GM18519 (cell line): ENCODE measurements at regions not wholly inside any gene's neighbourhood (a gene's known extent, or its start where the extent isn't known, plus 50 kb on each side); places are given as distances from the start of the nearest gene placed in this dataset.

Experiments used
- ATAC-seq: cut with Tn5 transposase; IDR thresholded peaks from one replicate; pipeline ENCODE4 v1.9.1; 2021; ENCODE audit warnings: mild to moderate bottlenecking, moderate library complexity; ENCODE audit not compliant: unreplicated experiment, low FRiP score

DNA sequence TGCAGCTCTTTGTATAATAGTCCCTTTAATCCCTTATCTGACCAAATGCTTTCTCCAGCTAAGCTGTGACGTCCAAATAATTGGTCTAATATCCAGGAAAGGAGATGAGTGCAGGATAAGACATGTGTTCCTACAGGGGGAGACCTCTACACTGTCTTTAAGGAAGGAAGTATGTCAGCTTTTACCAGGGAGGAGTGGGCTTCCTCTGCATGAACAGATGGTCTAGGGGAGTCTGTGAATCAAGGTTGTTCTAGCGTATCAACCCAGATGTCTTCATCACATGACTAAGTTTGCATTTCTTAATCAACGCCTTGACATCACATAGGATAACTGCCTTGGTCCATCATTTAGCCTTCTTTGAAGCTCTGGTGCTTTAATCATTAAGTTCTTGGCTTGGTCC, 528.2 kb downstream of the MRPL39 start:
- no peak for ATAC-seq

DNA sequence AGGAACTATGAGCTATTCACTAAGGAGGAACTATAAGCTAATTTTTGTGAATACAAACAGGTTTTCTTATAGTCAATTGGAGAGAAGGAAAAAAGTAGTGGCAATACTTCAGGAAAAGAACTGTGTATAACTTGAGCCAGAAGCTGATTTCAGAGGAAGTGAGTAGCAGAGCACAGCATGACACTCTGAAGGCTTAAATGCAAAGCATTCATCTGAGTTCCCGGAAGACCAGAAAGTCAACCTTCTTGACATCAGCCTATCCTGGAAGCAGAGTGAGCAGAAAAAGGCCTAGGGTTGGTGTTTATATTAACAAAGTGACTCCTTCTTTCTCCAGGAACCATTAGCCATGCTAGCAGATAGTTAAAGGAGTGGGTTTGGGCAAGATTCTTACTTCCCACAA, 545.2 kb downstream of the MRPL39 start:
- ATAC-seq = peak; percentile 73

DNA sequence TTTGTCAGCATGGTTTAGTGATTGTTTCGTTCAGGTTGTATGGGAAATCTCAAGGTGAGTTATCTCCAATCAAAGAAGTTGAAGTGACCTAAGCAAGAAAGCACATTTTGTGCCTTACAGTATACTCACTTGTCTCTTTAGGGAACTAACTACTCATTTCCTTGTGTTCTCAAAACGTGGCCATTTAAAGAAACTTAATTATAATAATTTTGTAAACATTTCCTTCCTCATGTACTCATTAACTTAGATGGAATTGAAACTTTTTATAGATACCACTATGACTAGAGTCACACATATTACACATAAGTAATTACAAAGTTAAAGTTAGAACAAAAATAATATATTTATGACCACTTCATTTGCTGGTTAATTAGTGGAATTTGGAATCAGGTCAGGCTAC, 552.6 kb downstream of the MRPL39 start:
- ATAC-seq = no peak

DNA sequence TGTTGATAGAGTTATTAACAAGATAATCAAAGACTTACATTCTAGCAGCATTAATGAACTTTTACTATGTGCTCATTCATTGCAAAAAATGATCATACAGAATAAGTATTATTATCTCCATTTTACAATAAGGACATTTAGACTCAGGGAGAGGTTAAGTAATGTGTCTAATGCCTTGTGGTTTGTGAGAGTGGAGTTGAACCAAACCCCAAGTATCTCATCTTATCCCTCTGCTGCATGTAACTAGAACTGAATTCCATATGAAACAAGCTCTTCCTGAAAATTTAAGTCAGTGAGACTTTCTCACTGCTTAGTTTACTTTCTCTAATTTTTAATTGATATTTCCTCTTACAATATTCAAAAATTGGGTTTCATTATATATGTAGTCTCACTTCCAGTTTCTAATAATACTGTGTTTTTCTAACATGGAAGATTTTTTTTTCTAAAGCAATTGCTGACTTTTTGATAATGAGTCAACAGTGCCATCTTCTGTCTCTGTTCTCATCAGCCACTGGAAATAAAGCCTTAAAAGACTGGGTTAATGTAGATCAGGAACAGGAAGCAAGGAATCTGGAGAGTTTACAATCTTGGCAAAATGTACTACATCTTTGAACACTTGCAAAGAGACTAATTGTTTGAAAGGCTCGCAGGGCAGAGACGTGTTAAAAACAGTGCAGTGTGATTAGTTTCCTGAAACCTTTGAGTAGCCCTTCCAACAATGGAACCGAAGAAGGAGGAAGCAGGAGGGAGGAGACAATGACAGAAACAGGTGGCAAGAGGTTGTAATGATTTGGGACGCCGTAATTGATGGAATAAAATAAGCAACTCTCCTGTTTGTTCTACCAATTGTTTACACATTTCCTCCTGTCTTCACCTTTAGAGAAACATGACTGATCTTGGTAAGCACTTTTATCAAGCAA, 567.6 kb downstream of the MRPL39 start:
- ATAC-seq = peak; percentile 93

DNA sequence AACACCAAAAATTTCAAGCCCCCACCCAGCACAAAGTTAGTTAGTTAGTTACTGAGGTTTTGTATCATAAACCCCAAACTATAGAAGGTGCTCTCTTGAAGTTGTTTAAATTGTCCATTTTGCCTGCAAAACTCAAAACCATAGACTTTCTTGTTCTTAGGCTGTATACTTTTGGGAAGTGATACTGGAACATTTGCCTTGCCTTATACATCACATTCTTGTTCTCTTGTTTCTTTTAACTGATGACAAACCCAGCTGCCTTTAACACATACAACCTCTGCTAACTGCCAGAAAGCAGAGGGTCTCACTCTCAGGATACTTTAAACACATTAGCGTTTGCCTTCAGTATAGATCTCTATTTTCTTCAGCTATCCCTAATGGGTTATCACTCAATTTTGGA, 570.5 kb downstream of the MRPL39 start:
- no peak for ATAC-seq

DNA sequence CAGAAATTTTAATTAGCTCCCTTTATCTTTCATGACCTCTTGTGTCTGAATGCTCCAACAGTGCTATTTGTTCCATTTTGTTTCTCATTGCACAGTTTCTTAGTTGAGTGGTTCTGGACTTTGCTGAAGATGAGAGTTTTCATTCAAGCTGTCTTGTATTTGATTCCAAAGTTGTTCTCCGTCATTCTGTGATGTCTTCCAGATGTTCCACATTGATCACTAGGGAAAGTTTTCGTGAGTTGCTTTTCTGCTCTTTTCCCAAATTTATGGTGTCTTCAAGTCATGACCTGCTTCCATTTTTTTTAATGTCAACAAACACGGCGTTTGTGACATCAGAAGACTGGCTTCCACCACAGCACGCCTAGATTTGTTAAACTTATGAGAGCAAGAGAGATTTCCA, 575.5 kb downstream of the MRPL39 start:
- no peak for ATAC-seq

DNA sequence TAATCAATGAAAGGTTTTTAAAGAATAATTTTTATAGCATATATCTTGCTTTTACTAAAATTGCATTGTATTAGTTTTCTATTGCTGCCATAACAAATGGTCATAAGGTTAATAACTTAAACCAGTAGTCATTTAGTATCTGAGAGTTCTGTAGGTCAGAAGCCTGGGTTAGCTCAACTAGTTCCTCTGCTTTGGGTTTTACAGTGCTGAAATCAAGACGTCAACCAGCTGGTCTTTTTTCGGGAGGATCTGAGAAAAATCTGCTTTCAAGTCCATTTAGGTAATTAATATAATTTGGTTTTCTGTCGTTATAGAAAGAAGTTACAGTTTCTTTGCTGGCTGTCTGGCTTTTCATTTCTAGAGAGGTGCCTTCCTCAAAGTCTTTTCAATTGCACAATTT, 577.7 kb downstream of the MRPL39 start:
- peak; percentile 75 for ATAC-seq

DNA sequence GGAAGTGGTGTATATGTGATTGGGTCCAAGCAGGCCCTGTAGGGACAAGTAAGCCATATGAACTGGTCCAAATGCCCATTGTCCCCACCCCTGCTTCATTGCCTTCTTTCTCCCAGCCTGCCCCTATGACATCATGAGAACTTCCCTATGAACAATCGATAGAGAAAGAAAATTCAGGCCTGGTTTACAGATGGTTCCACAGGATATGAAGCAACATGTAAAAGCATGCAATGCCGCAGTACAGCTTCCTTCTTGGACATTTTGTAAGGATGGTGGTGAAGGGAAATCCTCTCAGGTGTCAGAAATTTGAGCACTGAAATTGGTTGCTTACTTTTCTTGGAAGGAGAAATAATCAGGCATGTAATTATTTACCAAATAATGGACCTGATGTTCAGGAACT, 581.7 kb downstream of the MRPL39 start:
- ATAC-seq = no peak

DNA sequence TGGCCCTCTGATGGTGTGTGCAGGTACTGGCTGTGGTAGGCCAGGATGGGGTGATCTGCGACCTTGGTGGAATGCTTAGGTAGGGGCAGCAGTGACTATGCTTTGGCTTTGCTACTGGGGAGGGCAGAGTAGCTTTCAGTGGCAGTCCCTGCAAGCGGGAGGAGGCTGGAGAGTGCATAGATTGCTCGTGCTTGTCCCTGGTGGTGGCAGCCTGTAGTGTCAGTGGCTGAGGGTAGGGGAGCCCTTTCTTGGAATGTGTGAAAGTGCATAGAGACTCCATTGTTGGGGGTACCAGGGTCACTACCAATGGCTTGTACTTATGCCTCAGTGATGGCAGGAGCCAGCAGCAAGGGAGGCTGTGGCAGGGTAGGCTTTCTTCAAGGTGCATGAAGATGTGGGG, 582.6 kb downstream of the MRPL39 start:
- ATAC-seq = no peak

DNA sequence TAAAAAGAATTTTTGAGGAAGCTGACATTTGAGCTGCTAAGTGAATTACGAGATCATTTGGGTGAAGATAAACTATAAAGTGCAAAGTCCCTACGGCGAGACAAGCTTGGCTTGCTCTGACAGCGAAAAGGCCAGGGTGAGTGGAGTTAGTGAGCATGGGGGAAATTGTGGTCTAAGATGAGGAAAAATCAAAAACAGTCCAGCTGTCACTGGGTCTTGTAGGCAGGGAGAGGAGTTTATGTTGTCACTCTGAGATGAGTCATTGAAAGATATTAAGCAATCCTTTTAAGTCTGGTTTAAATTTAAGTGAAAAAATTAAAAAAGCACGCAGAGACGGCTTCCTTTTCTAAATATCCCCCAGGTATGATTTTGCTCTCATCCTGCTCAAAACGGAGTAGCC, 601.9 kb downstream of the MRPL39 start:
- no peak for ATAC-seq

DNA sequence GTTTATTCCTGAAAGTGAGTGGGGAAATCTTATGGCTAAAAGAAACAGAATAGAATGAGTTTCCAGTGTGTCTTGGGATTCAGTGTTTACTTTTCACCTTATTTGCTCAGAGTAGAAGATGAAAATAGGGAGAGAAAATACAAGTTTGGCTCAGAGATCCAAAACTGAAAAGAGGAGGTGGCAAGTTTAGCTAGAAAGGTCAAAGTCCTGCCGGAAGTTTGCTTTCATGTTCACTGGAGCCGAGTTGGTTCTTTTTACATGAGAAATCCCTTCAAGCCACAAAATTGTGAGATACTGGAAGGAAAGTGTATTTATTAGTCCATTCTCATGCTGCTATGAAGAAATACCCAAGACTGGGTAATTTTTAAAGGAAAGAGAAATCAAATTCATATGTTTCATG, 604.6 kb downstream of the MRPL39 start:
- no peak for ATAC-seq

DNA sequence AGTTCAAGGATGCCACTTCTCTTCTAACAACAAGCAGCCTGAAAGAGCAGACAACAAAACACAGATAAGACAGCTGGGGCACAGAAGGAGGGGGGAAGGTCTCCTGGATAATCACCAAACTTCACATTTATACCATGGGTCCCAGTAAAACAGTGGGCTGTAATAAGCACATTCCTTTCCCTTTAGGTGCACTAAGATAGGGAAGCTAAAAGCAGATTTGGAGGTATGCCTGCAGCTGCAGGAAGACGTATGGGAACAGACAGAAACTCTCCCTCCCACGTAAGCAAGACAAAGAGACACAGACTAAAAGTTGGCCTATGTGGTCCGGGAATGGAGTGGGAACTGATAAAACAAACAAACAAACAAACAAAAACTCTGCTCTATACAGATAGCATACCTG, 612.1 kb downstream of the MRPL39 start:
- no peak for ATAC-seq

DNA sequence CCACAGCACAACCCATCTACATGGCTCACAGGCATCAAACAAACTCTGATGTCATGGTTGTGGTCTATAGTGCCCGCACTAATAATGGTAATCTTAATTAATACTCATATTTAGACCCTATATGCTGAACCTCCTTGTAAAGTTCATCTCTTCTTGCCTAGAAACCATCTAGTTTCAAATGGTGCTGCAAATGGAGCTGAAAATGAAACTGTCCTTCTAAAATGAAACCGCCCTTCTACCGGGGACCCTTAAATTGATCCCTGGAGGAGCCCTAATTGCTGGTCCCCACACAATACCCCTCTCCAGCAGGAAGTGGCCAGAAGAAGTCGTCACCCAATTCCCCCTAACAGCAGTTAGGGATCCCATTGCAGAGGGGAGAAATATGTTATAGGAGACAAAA, 612.6 kb downstream of the MRPL39 start:
- ATAC-seq = no peak

DNA sequence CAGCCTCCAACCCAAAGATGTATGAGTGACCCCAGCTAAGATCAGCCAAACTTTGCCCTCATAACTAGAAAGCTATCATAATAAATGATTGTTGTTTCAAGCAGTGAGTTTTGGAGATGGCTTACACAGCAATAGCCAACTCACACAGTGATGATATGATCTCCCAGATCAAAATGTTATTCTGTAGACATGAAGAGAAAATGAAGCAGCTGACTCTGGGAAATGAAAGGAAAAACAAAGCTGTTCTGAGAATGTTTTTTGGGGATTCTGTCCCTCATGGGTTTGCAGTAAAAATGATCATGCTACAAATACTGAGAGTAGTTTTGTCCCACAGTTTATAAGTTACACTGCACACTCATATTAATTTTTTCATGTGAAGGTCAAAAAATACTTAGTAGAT, 617.8 kb downstream of the MRPL39 start:
- no peak for ATAC-seq

DNA sequence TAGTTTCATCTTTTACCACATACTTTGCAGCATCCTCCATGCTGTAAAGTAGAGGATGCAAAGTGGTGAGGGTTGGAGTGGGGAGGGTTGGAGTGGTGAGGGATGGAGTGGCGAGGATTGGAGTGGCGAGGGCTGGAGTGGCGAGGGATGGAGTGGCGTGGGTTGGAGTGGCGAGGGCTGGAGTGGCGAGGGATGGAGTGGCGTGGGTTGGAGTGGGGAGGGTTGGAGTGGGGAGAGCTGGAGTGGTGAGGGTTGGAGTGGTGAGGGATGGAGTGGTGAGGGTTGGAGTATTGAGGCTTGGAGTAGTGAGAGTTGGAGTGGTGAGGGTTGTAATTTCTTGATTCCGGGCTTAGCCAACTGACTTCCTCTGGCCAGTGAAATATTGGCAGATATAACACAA, 618.3 kb downstream of the MRPL39 start:
- no peak for ATAC-seq

DNA sequence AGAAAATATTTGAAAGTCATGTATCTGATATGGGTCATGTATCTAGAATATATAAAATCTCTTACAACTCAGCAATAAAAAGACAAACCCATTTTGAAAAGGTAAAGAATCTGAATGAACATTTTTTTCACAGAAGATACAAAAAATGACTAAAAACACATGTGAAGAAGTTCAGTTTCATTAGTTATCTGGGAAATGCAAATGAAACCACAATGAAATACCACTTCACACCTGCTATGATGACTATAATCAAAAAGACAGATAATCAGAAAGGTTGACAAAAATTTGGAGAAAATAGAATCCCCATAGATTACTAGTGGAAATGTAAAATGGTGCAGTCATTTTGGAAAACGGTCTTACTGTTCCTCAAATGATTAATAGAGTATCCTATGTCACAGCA, 631.0 kb downstream of the MRPL39 start:
- no peak for ATAC-seq

DNA sequence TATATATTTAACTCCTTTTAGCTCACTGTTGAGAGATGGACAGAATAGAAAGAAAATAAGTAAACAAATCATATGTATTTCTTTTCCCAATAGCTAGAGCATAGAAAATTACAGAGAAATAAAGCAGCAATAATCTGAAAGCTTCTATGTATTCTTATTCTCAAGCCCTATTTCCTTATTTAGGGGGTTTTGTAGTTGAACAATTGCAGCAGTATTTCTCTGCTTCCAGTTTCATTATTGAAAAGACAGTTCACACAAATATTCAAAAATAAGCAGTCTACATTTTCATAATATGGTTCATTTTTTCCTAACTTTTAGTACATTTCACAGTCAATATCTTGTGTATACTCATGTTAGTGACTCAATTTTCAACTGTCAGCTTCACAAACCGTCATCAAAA, 638.2 kb downstream of the MRPL39 start:
- ATAC-seq = no peak

DNA sequence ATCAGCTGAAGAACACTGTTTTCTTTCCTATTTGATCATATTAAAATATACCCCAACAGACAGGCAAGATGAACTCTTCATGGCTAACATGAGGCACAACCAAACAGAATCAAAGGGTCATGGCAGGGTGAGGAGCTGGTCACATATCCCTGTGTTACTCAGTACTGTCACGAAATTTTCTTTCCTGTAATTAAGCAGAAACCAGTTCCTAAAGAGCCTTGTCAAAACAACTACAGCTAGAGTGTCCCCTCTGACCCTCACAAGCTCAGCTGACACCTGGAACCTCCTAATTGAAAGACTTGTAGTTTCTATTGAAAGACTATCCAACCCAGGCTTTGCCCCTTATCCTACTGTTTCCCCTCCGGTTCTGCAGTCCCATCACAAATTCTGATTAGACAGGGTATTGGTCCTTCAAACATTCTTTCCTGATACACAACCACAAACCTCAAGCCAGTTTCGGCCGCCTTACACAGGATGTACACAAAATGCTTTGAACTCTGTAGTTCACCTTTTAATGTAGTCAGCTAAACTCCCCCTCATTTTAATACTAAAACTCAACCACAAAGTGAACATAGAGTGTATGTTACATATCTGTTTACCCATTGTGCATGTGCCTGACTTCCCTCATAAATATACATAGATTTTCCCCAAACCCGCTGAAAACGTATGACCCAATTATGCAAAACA, 651.9 kb downstream of the MRPL39 start:
- ATAC-seq = peak; percentile 91

DNA sequence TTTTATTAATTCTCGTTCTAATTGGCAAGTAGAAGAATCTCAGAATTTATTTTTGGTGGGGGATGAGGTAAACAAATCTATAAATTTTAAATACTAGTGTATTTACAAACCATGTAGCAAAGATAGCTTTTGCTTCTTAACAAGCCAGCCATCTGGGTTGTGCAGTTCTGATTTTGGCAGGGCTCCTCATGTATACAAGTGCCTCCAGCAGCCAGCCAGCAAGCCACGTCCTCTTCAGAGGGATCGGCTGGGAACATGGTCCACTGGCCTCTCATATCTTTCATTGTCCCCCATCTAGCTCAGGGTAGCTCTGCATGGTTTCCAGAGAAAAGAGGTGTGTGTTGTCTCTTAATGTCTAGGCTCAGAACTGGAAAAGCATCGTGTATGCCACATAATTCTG, 659.1 kb downstream of the MRPL39 start:
- ATAC-seq = no peak

DNA sequence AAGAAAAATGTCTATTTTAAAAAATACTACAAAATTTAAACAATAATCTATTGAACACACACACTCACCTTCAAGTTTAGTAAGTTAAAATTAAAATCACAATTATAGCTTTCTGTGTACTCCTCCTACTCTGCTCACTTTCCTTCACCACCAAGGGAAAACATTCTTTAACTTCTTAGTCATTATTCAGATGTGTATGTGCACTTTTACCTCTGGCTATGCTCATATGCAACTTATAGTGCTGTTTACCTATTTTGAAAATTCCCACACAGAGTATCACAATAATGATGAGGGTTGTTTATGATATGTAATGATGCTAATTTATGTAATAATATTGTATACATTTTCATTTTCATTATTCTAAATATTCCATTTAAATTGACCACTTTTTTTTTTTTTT, 661.4 kb downstream of the MRPL39 start:
- no peak for ATAC-seq

DNA sequence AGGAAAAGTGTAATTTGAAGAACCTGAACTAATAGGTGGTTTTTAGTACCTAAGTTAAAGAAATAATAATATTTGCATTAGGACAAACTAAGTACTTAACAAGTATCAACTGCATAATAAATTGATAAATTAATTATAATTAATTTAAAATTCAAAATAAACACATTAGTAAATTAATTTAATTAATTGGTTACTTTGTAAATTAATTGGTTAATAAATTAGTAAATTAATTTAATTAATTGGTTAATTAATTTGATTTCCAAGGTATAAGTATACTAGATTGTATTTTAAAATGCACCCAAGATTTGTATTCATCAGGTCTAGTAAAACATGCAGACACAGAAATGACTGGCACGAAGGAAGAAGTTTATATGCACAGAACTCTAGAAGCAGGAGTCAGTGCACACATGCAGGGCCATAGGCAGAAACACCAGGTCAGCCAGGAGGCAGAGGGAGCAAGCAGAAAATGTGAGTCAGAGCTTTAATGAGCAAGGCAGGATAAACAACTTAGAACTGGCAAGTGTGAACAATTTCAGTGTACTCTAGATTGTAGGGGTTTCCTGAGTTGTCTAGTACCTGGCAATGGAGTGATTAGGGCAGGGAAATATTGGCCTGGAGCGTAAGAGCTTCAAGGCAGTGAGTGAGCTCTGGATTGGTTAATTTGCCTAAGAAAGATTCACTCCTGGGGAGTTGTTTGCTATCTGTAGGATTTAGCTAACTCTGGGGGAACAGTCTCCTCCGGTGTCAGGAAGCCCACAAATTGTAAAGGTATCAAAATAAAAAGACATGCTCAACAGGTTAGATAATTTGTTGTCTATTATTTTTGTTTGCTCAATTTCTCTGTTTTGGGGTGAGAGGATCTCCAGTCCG, 665.7 kb downstream of the MRPL39 start:
- no peak for ATAC-seq
